Fibroblast of gingiva (primary cell): ENCODE measurements at regions not wholly inside any gene's neighbourhood (a gene's known extent, or its start where the extent isn't known, plus 50 kb on each side); places are given as distances from the start of the nearest gene placed in this dataset.

Source experiments
- DNase-seq: peaks from one replicate; pipeline ENCODE4 v3.0.0-alpha.2; 2011; ENCODE audit warnings: low read depth

GRCh38 chr1:234884701-234885100 lies 243.9 kb downstream of the TOMM20 start:
- DNase-seq = no peak

GRCh38 chr1:234884006-234884405 lies 244.6 kb downstream of the TOMM20 start:
- DNase-seq = no peak

- no peak for DNase-seq
Measured at GRCh38 chr1:234882898-234883297, 245.7 kb downstream of the TOMM20 start.

GRCh38 chr1:234881893-234882771 lies 246.5 kb downstream of the TOMM20 start:
- DNase-seq = no peak

GRCh38 chr1:234879147-234880080 lies 249.2 kb downstream of the TOMM20 start:
- no peak for DNase-seq

- DNase-seq = no peak
Measured at GRCh38 chr1:234878288-234878687, 250.3 kb downstream of the TOMM20 start.

- no peak for DNase-seq
Measured at GRCh38 chr1:234877761-234878160, 250.9 kb downstream of the TOMM20 start.

GRCh38 chr1:234875953-234876855 lies 252.4 kb downstream of the TOMM20 start:
- DNase-seq = peak; percentile 54

- no peak for DNase-seq
Measured at GRCh38 chr1:234875328-234875952, 253.2 kb downstream of the TOMM20 start.

- DNase-seq = peak; percentile 41
Measured at GRCh38 chr1:234874291-234875288, 254.0 kb downstream of the TOMM20 start.

- no peak for DNase-seq
Measured at GRCh38 chr1:234871710-234872271, 256.8 kb downstream of the TOMM20 start.

GRCh38 chr1:234871039-234871709 lies 257.5 kb downstream of the TOMM20 start:
- DNase-seq = no peak

- DNase-seq = no peak
Measured at GRCh38 chr1:234870020-234870981, 258.3 kb downstream of the TOMM20 start.

- DNase-seq = no peak
Measured at GRCh38 chr1:234869182-234870019, 259.2 kb downstream of the TOMM20 start.

GRCh38 chr1:234868296-234869147 lies 258.5 kb upstream of the IRF2BP2 start:
- no peak for DNase-seq
